GM19438 (cell line): ENCODE measurements at regions not wholly inside any gene's neighbourhood (a gene's known extent, or its start where the extent isn't known, plus 50 kb on each side); places are given as distances from the start of the nearest gene placed in this dataset.
"Not testable (repeated sequence)": the region's sequence is repeated elsewhere in the genome, so short reads cannot be mapped to it uniquely, and the experiment has no call there.

Source experiments
- ATAC-seq: cut with Tn5 transposase; IDR thresholded peaks from one replicate; pipeline ENCODE4 v1.9.1; 2021; ENCODE audit warnings: low read depth; ENCODE audit not compliant: unreplicated experiment

DNA sequence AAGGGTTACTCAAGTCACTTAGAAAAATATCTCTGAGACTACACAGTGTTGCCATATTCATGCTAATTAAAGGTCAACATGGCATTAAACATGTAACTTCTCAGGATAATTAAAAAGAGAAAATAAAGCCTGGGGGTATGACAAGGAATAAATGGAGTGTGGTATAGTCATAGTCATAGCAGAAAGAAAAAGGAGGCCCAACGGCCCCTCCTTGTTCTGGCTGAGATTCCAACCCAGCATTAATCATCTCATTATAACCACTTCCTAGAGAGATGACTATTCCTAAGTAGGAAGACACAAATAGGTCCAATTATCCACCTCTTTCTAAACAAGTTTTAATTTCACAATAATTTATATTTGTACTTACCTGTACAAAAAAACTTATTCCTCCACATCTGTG is 778.4 kb upstream of the AADAT start:
- no peak for ATAC-seq

DNA sequence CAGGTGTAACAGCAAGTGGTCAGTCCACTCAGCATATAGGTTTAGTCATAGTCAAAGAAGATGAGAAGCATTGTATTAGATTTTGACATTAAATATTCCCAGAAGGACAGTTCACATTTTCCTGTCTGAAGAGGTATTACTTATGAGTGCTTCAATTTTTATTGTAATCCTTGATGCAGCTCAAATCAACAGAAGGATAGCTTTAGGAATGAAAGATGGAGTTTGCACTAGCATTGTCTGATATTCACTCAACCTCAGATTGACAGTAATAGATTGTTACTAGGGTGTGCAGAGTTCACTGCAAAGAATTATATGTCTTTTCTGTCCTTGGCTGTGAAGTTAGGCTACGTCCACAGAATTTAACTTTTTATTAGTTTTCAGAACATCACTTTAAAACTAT is 764.3 kb upstream of the AADAT start:
- ATAC-seq: no peak

DNA sequence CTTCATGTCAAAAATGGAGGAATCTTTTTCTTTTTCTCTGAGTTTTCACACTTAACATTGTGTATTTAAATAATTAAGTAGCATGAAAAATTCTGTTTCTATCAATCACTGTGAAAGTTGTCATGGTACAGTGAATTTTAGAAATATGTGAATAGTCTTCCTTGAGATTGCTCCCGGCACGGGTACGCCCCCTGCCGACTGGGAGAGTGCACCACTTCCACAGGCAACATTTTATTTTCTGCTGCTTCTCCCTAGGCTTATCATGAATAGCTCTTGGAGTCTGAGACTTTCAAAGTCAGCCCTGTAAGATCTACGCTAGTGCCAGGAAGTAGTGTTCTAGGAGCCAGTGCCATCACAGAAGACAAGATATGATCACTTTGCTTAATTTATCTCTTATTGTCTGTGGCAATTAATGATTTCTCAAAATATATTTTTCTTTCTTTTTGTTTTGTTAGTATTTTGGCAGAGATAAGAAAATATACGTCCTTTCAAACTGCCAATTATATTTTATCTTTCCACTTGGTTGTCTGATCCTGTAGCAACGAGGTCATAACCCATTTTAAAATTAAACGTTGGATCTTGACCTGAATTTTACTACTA is 763.8 kb upstream of the AADAT start:
- peak; percentile 70 for ATAC-seq

DNA sequence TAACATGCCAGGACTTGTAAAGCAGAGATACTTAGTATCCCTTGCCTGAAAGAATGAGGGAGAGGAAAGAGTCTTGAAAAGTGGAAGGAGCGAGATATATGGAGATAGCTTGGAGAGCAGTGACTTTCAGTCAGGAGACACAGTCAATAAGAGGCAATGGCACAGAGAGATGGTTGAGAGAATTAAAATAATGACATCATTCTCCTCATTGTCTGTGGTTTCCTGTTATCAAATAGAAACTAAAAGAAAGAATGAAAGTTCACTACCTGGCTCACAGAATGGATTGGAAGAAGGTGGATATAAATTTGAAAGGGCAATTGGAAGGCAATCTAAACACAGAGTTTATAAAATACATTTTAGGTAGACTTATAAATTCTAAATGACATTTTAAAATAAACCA is 760.2 kb upstream of the AADAT start:
- ATAC-seq: no peak

DNA sequence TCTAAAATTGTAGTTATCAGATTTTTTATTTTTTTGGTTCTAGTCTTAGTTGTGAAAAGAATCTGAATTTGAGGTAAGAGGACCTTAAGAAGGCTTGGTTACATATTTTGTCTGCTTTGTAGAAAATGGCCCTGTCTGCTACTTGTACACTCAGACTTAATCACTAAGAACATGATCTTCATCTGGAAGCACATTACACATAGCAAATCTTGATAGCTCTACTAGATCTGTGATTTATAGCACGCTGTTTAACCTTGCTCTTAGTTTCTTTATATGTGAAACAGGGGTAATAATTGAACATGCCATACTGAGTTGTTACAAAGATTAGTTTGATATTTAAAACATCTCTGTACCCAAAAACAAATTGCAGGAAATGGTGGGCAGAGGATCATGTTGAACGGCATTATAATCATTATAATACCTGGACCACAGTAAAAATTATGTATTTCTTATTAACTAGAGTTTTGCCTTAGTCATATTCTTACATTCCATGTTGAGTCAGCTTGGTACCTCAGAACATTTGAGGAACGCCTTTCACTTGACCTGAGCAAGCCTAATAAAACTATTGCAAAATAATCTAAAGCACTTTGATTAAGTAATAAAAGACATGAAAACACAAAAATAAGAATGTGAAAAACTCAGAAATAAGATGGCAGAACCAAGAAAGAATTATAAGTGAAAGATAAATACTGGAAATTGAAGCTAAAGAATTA is 738.0 kb upstream of the AADAT start:
- no peak for ATAC-seq

DNA sequence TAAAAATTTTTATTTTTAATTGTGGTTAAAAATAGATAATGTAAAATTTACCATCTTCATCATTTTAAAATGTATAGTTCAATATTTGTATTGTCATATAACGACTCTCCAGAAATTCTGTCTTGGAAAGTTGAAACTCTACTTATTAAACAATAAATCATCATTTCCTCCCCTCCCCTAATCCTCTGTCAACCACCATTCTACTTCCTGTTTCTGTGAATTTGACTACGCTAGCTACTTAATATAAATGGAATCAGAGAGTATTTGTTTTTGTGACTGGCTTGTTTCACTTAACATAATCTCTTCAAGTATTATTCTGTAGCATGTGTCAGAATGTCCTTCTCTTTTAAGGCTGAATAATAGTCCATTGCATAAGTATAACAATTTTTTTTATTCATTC is 729.0 kb upstream of the AADAT start:
- no peak for ATAC-seq

DNA sequence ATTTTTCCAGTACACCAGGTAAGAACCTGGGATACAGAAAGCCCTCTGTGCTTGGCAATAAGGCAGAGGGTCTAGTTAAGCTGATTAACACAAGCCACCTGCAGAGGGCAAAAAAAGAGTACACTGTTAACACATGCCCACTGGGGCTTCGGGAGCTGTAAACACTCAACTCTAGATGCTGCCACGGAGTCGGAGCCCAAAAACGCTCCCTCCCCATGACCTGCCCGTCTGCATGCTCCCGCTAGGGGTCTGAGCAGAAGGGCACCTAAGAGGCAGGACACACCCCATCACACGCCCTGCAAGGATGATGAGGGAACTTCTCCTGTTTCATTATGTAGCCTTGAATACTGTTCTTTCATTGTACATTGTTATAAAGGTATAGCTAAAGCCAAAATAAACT is 715.6 kb upstream of the AADAT start:
- no peak for ATAC-seq

DNA sequence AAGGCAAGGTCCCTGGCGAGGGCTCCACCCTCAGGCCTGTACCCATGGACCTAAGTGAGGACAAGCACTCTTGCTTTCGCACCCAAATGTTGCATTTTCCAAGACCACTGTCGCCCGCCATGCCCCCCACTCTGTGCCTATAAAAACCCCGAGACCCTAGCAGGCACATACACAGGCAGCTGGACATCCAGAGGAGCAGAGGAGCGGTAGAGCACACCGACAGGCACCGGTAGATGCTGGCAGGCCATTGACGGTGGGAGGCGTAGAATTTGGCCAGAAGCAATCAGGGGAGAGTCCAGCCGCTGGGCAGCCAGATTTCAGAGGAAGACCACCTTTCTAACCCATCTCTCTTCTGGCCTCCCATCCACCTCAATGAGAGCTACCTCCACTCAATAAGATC is 715.2 kb upstream of the AADAT start:
- no peak for ATAC-seq

DNA sequence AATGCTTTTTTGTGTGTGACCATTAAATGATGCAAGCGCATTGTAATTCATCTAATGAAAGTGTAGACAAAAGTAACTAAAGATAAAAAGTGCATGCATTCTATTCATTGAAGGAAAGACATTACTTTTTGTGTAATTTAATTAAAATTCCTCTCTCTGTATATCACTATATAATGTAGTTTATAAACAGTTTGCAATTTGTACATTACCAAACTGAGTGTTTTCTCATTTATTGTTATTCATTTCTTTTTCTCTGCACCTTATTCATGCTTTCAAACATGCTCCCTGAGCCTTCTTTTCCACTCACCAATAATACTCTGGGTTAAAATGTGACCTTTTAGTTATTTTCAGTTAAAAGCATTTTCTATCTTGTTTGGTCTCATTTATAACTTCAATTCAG is 713.7 kb upstream of the AADAT start:
- ATAC-seq: no peak

DNA sequence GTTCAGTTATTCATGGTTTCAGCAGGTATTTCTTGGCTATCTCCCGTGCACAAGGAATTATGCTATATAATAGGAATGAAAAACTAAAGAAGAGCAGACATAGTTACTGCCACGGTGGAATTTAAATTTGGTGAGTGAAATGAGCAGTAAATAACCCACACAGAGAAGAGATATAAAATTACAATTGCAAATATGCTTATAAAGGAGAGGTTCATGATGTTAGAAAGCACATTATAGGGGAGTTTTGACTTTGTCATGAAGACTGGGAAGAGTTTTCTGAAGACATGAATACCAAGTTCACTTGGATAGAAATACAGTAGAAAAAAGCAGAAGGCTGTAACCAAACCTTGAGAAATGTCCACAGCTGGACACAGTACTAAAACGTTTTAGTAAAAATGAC is 712.0 kb upstream of the AADAT start:
- no peak for ATAC-seq

DNA sequence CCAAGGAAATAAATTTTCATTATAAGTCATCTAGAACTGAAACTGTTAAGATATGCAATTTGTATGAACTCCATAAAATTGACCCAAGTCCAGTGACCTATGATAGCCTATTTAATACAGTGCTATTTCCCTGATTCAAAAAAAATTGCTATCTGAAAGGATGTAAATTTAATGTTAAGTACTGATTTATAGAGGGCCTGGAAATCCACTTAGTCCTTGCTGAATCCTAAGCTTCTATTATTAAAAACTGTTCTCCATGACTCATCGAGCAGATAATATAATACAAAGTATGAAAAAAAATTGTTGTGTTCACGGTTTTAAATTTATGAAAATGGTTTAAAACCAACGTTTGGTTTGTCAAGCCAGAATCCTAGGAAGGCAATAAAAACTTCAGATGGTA is 704.8 kb upstream of the AADAT start:
- no peak for ATAC-seq

DNA sequence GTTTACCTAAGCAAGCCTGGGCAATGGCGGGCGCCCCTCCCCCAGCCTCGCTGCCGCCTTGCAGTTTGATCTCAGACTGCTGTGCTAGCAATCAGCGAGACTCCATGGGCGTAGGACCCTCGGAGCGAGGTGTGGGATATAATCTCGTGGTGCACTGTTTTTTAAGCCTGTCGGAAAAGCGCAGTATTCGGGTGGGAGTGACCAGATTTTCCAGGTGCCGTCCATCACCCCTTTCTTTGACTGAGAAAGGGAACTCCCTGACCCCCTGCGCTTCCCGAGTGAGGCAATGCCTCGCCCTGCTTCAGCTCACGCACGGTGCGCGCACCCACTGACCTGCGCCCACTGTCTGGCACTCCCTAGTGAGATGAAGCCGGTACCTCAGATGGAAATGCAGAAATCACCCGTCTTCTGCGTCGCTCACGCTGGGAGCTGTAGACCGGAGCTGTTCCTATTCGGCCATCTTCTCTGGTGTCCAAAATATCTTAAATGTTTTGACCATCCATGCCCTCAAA is 698.8 kb upstream of the AADAT start:
- not testable (repeated sequence) for ATAC-seq

DNA sequence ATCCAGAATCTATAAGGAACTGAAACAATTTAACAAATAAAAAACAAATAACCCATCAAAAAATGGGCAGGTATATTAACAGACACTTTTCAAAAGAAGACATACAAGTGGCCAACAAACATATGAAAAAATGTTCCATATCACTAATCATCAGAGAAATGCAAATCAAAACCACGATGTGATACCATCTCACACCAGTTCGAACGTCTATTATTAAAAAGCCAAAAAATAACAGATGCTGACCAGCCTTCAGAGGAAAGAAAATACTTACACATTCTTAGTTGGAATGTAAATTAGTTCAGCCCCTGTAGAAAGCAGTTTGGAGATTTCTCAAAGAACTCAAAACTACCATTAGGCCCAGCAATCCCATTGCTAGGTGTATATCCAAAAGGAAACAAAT is 687.9 kb upstream of the AADAT start:
- no peak for ATAC-seq

DNA sequence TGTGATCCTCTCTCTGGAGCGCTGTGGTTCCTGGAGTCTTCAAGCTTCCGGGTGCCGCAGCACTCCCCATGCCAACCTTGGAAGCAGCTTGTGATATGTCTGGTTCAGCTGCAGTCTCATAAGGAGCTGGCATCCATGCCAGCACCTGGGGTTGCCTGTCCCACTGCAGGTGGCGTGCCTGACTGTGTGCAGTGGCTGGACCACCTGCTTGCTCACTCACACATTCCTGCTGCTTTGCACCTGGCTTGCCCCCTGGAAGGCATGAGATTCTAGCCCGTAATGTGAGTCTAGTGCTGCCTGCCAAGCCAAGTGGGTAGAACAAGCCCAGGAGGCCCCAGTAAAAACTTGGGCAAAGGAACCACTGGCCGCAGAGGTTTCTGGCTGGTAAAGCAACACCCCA is 687.2 kb upstream of the AADAT start:
- no peak for ATAC-seq

DNA sequence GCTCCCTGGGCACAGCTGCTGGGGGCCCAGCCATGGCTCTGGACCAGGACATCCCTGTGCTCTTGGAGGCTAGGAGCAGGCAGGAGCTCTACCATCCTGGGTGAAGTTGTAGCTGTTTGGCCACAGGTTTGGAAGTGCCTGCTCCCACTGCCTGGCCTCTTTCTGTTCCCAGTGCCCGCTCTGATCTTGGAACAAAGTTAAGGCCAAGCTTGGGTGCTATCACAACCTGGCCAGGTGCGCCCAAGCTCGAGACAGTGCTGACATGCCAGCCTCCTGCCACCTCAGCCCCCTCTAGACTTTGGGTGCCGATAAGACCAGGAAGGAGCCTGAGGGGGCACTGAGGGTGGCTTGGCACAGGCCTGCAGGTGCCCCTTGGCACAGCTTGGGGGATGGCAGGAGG is 686.1 kb upstream of the AADAT start:
- ATAC-seq: no peak

DNA sequence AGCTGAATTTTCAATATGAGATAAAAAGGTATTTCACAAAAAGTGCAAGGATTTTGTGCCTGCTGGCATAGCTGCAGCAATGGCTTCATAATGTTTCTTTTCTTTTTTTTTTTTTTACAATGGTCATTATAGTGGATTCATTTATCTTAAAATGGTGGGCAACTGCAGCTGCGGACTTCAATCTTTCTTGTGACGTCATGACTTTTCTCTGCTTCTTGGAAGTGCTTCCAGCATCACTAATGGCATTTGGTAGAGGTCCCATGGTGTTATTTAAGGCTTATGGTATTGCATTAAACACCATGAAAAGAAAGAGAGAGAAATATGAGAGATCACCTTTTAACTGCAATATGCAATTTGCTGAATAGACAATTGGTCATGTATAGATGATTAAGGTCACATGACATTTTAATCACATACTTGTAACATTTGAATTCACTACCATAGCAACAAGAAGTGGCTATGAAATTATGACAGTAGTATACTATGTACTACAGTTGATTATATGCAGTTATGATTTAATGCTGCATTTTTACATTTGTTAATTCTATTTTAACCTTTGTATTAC is 684.0 kb upstream of the AADAT start:
- no peak for ATAC-seq

DNA sequence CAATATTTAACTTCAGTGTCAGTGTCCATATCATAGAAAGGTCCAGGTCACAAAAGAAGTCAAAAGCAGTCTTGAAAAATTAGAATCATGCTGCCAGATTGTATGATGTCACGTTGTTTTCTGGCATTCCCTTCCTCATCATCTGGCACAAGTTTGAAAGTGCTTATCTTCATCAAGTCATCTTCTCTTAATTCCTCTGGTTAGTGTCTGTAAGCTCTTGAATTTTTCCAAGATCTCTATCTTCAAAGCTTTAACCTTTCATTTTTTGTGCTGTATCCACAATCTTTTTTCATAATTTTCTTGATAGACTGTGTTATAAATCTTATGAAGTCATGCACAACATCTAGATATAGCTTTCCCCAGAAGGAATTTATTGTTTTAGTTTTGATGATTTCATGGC is 682.7 kb upstream of the AADAT start:
- ATAC-seq: no peak

DNA sequence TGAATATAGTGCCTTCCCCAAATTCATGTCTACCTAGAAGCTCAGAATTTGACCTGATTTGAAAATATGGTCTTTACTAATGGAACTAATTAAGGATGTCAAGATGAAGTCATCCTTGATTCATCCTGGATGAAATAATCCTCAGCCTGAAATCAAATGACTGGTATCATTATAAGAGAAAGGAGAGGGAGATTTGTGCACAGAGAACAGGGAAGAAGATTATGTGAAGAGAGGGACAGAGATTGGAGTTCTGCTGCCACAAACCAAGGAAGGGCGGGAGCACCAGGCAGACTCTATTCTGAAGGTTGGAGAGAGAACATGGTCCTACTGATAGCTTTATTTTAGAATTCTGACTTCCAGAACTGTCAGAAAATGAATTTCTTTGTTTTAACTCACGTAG is 680.9 kb upstream of the AADAT start:
- ATAC-seq: no peak

DNA sequence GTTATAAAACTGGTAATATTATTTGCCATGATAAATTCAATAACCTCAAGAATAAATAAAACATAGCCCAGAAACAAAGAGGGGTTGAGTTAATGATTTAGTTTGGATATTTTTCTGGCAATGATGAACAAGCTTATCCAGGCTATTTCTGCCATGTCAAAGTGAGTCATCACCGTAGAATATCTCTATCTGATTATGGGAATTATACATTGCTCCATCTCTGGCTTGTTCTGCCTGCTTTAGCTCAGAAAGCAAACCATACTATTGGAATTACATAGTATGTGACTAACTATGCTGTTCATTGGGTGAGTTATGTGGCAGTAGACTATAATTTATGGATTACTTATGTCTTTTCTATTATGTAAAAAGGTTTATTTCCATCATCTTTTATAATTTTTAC is 680.1 kb upstream of the AADAT start:
- ATAC-seq: no peak

DNA sequence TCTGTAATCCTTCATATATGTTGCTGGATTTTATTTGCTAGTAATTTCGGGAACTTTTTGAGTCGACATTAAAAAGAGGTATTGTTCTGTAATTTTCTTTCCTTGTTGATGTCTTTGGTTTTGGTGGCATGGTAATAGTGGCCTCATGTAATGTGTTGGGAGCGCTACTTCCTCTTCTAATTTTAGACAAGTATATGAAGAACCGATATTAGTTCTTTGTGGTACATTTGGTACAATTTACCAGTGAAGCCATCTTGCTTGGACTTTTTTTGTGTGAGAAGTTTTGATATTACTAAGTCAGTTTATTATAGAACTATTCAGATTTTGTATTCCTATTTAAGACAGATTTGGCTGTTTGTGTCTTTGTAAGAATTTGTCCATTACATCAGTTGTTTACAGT is 669.2 kb upstream of the AADAT start:
- ATAC-seq: no peak

DNA sequence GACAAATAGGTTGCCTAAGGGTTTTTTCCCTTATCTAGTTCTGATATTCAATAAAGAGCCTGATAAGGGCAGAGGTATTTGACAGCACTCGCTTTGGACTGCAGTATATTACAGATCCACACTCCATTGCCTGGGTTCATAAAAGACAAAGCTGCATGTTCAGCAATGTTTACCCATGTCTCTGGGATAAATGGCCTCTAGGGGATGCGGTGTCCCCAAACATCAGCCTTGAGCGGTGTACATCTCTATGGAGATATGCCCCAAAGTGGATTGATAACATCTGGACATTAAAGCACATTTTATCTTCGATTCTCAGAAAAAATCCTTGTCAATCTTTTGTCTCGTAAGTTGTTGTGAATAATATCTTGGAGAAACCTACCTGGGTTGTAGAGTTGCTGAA is 660.8 kb upstream of the AADAT start:
- ATAC-seq: no peak

DNA sequence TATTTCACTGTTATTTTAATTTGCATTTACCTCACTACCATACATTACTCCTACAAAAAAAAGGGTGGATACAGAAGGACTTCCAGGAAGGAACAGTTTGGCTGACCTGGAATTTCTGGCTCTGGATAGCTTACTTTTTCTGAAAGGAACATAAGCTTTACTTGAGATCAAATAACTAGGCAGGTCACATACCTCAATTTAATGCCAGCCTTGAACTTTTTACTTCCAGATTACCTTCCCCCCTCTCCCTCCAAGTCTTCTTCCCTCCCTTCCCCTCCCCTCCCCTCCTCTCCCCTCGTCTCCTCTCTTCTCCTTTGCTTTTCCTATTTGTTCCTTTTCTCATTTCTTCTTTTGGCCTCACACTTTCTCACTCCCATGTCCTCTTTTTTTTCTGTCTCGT is 659.2 kb upstream of the AADAT start:
- no peak for ATAC-seq
